ENCODE measurements at regions not wholly inside any gene's neighbourhood (a gene's known extent, or its start where the extent isn't known, plus 50 kb on each side); places are given as distances from the start of the nearest gene placed in this dataset.

GRCh38 chr1:37244083-37244480 is 209.8 kb upstream of the GRIK3 start:
- Mint-ChIP-seq H3K4me3 (no peak overlapping the region), H3K9me3 (no peaks in the 10 kb centered on the region), H3K27me3 (peaks cover 4% of the 10 kb centered on the region), H3K4me1 (peaks cover 6% of the 10 kb centered on the region), H3K27ac (no peak overlapping the region), H3K36me3 (ENCODE audit: low read depth) (no peaks in the 10 kb centered on the region)
- ChIA-PET POLR2A (interaction anchor here (0.5 kb wide), 1 partner anchor 67 kb away, joined by 3 read pairs; no protein-coding TSS in a partner anchor), CTCF (no interaction called here)
- ATAC-seq (ENCODE audit: low read depth) (no peak), DNase-seq (no peak)
- intact Hi-C loops (cut with micrococcal nuclease), result no loop called here
- no peak for TF ChIP-seq CTCF (IDR thresholded peaks at IDR 0.05)

GRCh38 chr1:37244815-37245214 is 210.5 kb upstream of the GRIK3 start:
- Mint-ChIP-seq H3K36me3 (ENCODE audit: low read depth) (no peaks in the 10 kb centered on the region), H3K27me3 (peaks cover 8% of the 10 kb centered on the region), H3K27ac (no peak overlapping the region), H3K4me1 (peaks cover under 1% of the 10 kb centered on the region), H3K4me3 (no peak overlapping the region), H3K9me3 (no peaks in the 10 kb centered on the region)
- no peak for DNase-seq
- intact Hi-C loops (cut with micrococcal nuclease), result no loop called here
- no peak for TF ChIP-seq CTCF (IDR thresholded peaks at IDR 0.05)
- CTCF ChIA-PET, result no interaction called here
- POLR2A ChIA-PET, result no interaction called here
- ATAC-seq (ENCODE audit: low read depth), result no peak

- intact Hi-C loops (cut with micrococcal nuclease), result no loop called here
- POLR2A ChIA-PET, result no interaction called here
These were observed 212.3 kb upstream of the GRIK3 start for GRCh38 chr1:37246631-37247030.

GRCh38 chr1:37250371-37250770 is 216.1 kb upstream of the GRIK3 start:
- DNase-seq, result no peak
- Mint-ChIP-seq H3K4me1 (no peaks in the 10 kb centered on the region), H3K27ac (no peak overlapping the region)

More at GRCh38 chr1:37246631-37247030, 212.3 kb upstream of the GRIK3 start:
- DNase-seq, result no peak
- TF ChIP-seq CTCF (IDR thresholded peaks at IDR 0.05), result no peak
- H3K9me3 Mint-ChIP-seq, result no peaks in the 10 kb centered on the region
- no peak overlapping the region for H3K4me3 Mint-ChIP-seq
- H3K4me1 Mint-ChIP-seq, result no peaks in the 10 kb centered on the region
- no peaks in the 10 kb centered on the region for H3K36me3 Mint-ChIP-seq (ENCODE audit: low read depth)
- CTCF ChIA-PET, result no interaction called here
- ATAC-seq (ENCODE audit: low read depth), result no peak
- H3K27me3 Mint-ChIP-seq, result peaks cover 13% of the 10 kb centered on the region
- no peak overlapping the region for H3K27ac Mint-ChIP-seq

GRCh38 chr1:37255136-37255795 is 219.1 kb upstream of the ZC3H12A start:
- Mint-ChIP-seq H3K36me3 (ENCODE audit: low read depth) (no peaks in the 10 kb centered on the region), H3K4me3 (no peak overlapping the region), H3K27ac (no peak overlapping the region), H3K9me3 (peaks cover 4% of the 10 kb centered on the region), H3K27me3 (peaks cover 51% of the 10 kb centered on the region), H3K4me1 (no peaks in the 10 kb centered on the region)
- no peak for DNase-seq
- no peak for TF ChIP-seq CTCF (IDR thresholded peaks at IDR 0.05)
- ChIA-PET POLR2A (interaction anchor here (1.1 kb wide), 1 partner anchor 34 kb away, joined by 4 read pairs; no protein-coding TSS in a partner anchor), CTCF (no interaction called here)
- ATAC-seq (ENCODE audit: low read depth), result no peak
- intact Hi-C loops (cut with micrococcal nuclease), result no loop called here

More at GRCh38 chr1:37250371-37250770, 216.1 kb upstream of the GRIK3 start:
- Mint-ChIP-seq H3K9me3 (no peaks in the 10 kb centered on the region), H3K27me3 (peaks cover 23% of the 10 kb centered on the region), H3K4me3 (no peak overlapping the region), H3K36me3 (ENCODE audit: low read depth) (no peaks in the 10 kb centered on the region)
- intact Hi-C loops (cut with micrococcal nuclease), result no loop called here
- no peak for ATAC-seq (ENCODE audit: low read depth)
- TF ChIP-seq CTCF (IDR thresholded peaks at IDR 0.05), result no peak
- ChIA-PET CTCF (no interaction called here), POLR2A (no interaction called here)

Measured in activated B cell treated with CpG ODN at 0.5 μM for 24 hours (primary cell).